ENCODE measurements at regions not wholly inside any gene's neighbourhood (a gene's known extent, or its start where the extent isn't known, plus 50 kb on each side); places are given as distances from the start of the nearest gene placed in this dataset.

DNA sequence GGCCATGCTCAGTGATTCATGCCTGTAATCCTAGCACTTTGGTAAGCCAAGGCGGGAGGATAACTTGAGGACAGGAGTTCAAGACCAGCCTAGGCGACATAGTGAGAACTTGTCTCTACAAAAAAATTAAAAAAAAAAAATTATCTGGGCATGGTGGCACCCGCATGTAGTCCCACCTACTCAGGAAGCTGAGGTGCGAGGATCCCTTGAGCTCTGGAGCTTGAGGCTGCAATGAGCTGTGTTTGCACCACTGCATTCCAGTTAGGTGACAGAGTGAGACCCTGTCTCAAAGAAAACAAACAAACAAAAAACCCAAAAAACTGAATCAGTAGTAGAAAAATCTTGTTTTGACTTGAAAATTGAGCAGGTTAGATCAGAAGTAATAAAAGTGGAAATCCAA, 67.1 kb upstream of the IPO9 start:
- Histone ChIP-seq H2AFZ (ENCODE audit: low read depth) (no peak overlapping the region), H3K4me3 (IDR thresholded peaks at IDR 0.05; ENCODE audit: insufficient read depth, low read depth, low read length) (no peak overlapping the region), H3K27ac (peak overlapping the region; percentile 93; the same call in 1 of the 2 replicates), H3K9ac (no peak overlapping the region), H3K4me1 (ENCODE audit: low read depth, poor library complexity, severe bottlenecking) (peaks cover 100% of the 10 kb centered on the region), H3K4me2 (peak overlapping the region; percentile 97), H3K36me3 (ENCODE audit: insufficient read depth) (no peaks in the 10 kb centered on the region), H3K27me3 (ENCODE audit: insufficient read depth, low read depth) (no peaks in the 10 kb centered on the region), H3K79me2 (ENCODE audit: insufficient read depth, low read depth) (no peaks in the 10 kb centered on the region), H4K20me1 (ENCODE audit: insufficient read depth) (no peaks in the 10 kb centered on the region)
- TF ChIP-seq, protein P1, sequence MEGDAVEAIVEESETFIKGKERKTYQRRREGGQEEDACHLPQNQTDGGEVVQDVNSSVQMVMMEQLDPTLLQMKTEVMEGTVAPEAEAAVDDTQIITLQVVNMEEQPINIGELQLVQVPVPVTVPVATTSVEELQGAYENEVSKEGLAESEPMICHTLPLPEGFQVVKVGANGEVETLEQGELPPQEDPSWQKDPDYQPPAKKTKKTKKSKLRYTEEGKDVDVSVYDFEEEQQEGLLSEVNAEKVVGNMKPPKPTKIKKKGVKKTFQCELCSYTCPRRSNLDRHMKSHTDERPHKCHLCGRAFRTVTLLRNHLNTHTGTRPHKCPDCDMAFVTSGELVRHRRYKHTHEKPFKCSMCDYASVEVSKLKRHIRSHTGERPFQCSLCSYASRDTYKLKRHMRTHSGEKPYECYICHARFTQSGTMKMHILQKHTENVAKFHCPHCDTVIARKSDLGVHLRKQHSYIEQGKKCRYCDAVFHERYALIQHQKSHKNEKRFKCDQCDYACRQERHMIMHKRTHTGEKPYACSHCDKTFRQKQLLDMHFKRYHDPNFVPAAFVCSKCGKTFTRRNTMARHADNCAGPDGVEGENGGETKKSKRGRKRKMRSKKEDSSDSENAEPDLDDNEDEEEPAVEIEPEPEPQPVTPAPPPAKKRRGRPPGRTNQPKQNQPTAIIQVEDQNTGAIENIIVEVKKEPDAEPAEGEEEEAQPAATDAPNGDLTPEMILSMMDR (conservative IDR thresholded peaks at IDR 0.05; ENCODE audit: low read depth, low read length): no peak

DNA sequence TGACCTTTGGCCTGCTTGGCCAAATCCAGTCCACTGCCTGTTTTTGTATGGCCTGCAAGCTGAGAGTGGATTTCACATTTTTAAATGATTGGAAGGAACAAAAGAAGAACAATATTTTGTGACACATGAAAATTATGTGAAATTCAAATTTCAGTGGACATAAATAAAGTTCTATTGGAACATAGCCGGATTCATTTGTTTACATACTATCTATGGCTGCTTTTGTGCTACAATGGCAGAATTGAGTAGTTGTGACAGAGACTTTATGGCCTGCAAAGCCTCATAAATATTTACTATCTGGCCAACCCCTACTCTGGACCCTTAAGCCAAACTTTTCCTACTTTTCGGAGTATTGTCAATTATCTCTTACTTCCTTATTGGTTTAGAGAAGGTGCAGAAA, 66.6 kb upstream of the IPO9 start:
- H3K4me2 ChIP-seq: peak overlapping the region; percentile 97
- no peak overlapping the region for H2AFZ ChIP-seq (ENCODE audit: low read depth)
- no peak overlapping the region for H3K9ac ChIP-seq
- H3K27me3 ChIP-seq (ENCODE audit: insufficient read depth, low read depth): no peaks in the 10 kb centered on the region
- no peaks in the 10 kb centered on the region for H3K79me2 ChIP-seq (ENCODE audit: insufficient read depth, low read depth)
- H3K4me3 ChIP-seq (IDR thresholded peaks at IDR 0.05; ENCODE audit: insufficient read depth, low read depth, low read length): no peak overlapping the region
- H3K27ac ChIP-seq: peak overlapping the region; percentile 93; the same call in 1 of the 2 replicates
- no peaks in the 10 kb centered on the region for H4K20me1 ChIP-seq (ENCODE audit: insufficient read depth)
- TF ChIP-seq, protein P1 (conservative IDR thresholded peaks at IDR 0.05; ENCODE audit: low read depth, low read length): no peak
- no peaks in the 10 kb centered on the region for H3K36me3 ChIP-seq (ENCODE audit: insufficient read depth)
- H3K4me1 ChIP-seq (ENCODE audit: low read depth, poor library complexity, severe bottlenecking): peaks cover 100% of the 10 kb centered on the region

DNA sequence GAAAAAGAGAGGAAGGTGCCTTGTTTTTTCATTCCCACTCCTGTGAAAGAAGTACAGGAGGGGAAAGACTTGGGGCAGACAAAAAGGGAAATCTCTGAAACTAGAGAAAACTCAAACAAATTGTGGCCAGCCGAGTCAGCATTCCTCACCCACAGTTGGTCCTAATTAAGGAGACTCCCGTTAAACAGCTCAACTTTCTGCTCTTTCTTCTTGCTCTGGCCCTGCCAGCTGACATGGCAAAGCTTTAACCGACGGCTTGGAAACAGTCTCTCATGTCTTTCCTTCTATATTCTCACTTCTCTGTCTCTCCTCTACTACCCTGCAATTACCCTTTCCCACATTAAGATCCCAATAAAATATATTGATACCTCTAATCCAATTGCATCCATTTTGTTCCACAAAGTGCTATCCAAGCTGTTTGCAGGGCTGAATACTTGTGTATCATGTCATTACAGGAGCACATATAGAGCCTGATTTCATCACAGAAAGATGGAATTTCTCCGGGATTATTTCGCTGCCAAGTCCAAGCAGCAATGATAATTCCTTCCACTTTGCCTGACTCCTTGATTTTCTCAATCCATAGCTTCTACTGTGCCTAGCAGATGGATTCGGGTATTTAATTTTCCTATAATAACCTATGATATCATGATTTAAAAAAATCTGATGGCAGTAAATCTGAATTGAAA, 65.4 kb upstream of the IPO9 start:
- Histone ChIP-seq H3K36me3 (ENCODE audit: insufficient read depth) (no peaks in the 10 kb centered on the region), H3K79me2 (ENCODE audit: insufficient read depth, low read depth) (no peaks in the 10 kb centered on the region), H3K27me3 (ENCODE audit: insufficient read depth, low read depth) (no peaks in the 10 kb centered on the region), H4K20me1 (ENCODE audit: insufficient read depth) (no peaks in the 10 kb centered on the region), H3K27ac (peak overlapping the region; percentile 93), H2AFZ (ENCODE audit: low read depth) (no peak overlapping the region), H3K4me2 (peak overlapping the region; percentile 97), H3K9ac (peak overlapping the region; percentile 53; the same call in 1 of the 2 replicates), H3K4me1 (ENCODE audit: low read depth, poor library complexity, severe bottlenecking) (peaks cover 100% of the 10 kb centered on the region), H3K4me3 (IDR thresholded peaks at IDR 0.05; ENCODE audit: insufficient read depth, low read depth, low read length) (peak overlapping the region; percentile 73)
- TF ChIP-seq, protein P1 (conservative IDR thresholded peaks at IDR 0.05; ENCODE audit: low read depth, low read length): no peak

DNA sequence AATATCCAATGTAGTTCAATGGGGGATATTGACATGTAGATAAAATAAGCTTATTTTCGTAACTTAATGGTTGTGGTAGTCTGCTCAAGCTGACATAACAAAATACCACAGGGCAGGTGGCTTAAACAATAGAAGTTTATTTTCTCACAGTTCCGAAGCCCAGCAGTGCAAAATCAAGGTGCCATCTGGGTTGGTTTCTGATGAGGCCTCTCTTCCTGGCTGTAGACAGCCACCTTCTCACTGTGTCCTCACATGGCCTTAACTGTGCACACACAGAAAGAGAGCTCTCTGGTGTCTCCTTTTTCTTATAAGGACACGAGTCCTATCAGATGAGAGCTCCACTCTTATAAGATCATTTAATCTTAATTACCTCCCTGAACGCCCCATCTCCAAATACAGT, 64.8 kb upstream of the IPO9 start:
- Histone ChIP-seq H3K27ac (peak overlapping the region; percentile 93), H3K36me3 (ENCODE audit: insufficient read depth) (no peaks in the 10 kb centered on the region), H3K9ac (peak overlapping the region; percentile 53; the same call in 1 of the 2 replicates), H4K20me1 (ENCODE audit: insufficient read depth) (no peaks in the 10 kb centered on the region), H3K4me2 (peak overlapping the region; percentile 97), H3K4me3 (IDR thresholded peaks at IDR 0.05; ENCODE audit: insufficient read depth, low read depth, low read length) (peak overlapping the region; percentile 73), H3K4me1 (ENCODE audit: low read depth, poor library complexity, severe bottlenecking) (peaks cover 100% of the 10 kb centered on the region), H3K79me2 (ENCODE audit: insufficient read depth, low read depth) (no peaks in the 10 kb centered on the region), H2AFZ (ENCODE audit: low read depth) (peak overlapping the region; percentile 10; the same call in 1 of the 2 replicates), H3K27me3 (ENCODE audit: insufficient read depth, low read depth) (no peaks in the 10 kb centered on the region)
- TF ChIP-seq, protein P1 (conservative IDR thresholded peaks at IDR 0.05; ENCODE audit: low read depth, low read length): no peak
